Activated CD4-positive, alpha-beta T cell treated with anti-CD3 and anti-CD28 coated beads, Interleukin-2, Interleukin-4, amounts not matched to agents 100 ng/mL and 50 ng/mL, durations not matched to agents 16 hours and 8 hours (primary cell): ENCODE measurements at regions not wholly inside any gene's neighbourhood (a gene's known extent, or its start where the extent isn't known, plus 50 kb on each side); places are given as distances from the start of the nearest gene placed in this dataset.

Experiments used
- DNase-seq: peaks from one replicate; pipeline ENCODE4 v3.0.0-alpha.2; 2020; ENCODE audit warnings: low spot score

DNA sequence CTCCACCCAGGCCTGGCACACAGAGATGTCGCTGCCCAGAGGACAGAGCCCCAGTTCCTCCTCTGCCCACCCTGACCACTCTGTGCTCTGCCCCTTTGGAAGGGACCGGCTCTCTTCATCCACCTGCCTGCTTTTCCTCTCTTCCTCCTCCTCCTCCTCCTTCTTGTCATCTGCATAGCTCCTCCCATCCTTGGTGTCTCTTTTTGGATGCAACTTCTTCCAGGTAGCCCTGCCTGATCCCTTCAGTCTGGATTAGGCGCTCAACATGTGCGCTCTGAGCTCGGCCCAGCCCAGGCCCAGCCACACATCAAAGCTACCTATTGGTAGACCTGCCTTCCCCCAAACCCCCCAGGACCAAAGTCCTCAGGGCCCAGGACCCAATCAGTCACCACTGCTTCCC lies 52.6 kb upstream of the RXRA start:
- DNase-seq: no peak

DNA sequence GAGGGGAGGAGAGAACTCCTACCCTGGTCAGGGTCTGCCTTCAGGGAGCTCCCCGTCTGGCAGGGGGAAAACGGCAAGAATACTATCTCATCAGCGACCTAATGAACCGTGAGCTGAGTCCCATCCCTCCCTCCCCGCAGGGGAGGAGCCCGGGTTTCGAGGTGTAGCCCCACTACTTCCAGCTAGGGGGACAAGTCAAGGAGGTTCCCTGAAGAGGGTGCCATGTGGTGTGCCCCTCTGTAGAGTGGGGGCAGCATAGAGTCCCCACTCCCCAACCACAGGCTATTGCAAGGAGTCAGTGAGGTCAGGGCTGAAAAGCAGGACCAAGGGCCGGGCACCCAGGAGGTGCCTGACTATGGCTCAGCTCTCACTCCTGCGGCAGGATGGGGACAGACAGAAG lies 50.9 kb upstream of the RXRA start:
- DNase-seq: no peak

DNA sequence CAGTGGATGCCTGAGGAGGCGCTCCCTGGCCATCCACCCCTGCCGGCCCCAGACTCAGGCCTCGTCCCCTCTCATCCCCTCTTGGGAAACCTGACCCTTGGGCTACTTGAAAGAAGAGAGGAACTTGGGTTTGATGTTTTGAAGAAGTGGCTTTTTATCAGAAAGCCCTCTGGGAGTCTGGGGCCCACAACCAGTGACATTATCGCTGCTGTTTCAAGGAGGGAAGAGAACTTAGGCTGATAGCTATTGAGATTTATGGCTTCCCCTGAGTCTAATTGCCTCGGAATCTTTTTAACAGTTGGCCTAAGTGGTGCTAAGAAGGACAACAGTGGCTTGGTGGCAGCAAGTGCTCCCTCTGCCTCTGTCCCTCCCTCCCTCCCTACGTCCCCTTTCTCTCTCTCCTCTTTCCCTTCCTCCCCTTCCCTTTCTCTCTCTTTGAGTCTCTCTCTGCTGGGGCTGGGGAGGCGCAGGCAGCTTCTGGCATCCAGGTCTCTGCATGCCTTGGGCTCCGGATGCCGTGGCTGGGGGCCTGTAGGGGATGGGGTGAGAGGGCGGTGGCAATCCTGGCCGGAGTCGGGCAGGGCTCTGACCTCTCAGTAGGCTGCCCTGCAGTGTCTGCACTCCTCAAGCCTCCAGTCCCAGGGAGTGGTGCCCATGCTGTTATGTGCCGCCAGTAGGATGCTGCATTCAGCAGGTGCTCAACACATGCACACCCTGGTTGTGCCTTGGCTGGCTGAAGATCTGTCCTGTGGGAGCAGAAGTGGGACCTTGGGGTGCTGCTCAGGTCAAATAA lies 49.6 kb upstream of the RXRA start:
- DNase-seq: no peak
